UCSD-AML1 (cell line): ENCODE measurements at regions not wholly inside any gene's neighbourhood (a gene's known extent, or its start where the extent isn't known, plus 50 kb on each side); places are given as distances from the start of the nearest gene placed in this dataset.
"Not testable (repeated sequence)": the region's sequence is repeated elsewhere in the genome, so short reads cannot be mapped to it uniquely, and the experiment has no call there.

Source experiments
- DNase-seq: peaks from one replicate; lab custom pipeline; 2025; ENCODE audit not compliant: unreplicated experiment; lab: John Stamatoyannopoulos, UW

GRCh38 chr12:83779526-83779925 lies 1092.8 kb downstream of the TMTC2 start:
- DNase-seq: no peak

- DNase-seq: no peak
These were observed 1082.4 kb downstream of the TMTC2 start for GRCh38 chr12:83769151-83769550.

DNA sequence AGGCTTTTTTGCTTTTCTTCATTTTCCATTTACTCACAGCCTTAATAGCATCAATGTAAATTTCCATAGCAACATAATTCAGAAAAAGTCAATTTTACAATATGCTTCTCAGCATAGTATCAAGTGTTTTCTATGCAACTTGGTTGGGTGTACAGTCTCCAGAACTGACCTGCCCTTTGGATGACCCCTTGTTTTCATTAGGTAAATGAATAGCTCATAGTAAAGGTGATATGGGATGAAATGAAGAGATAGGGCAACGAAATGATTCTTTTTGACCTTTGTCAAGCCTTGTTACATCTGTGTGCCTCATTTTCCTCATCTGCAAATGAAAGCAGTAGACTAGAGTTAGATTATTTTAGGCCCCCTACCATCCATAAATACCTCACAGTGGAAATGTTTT lies 1081.0 kb downstream of the TMTC2 start:
- no peak for DNase-seq

- no peak for DNase-seq
These were observed 1076.7 kb downstream of the TMTC2 start for GRCh38 chr12:83763425-83763824.

DNA sequence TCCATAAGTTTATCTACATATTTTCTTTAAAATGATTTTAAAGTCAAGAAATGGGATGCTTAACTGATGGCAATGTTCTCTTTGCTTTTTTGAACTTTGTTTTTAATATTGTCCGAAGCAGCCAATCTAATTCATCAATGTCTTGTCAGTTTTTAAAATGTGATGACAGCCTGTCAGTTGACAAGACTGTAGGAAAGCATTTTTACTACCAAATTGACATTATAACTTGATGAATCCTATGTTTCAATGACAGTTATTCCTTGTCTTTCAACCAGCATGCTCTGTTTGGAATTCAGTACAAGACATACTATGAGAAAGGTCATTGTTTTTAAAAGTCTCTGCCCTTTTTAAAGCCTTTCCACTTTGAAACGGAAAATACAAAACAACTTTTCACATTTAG lies 1073.2 kb downstream of the TMTC2 start:
- DNase-seq: no peak

- no peak for DNase-seq
These were observed 1072.4 kb downstream of the TMTC2 start for GRCh38 chr12:83758888-83759631.

GRCh38 chr12:83753904-83754303 lies 1067.2 kb downstream of the TMTC2 start:
- no peak for DNase-seq

DNA sequence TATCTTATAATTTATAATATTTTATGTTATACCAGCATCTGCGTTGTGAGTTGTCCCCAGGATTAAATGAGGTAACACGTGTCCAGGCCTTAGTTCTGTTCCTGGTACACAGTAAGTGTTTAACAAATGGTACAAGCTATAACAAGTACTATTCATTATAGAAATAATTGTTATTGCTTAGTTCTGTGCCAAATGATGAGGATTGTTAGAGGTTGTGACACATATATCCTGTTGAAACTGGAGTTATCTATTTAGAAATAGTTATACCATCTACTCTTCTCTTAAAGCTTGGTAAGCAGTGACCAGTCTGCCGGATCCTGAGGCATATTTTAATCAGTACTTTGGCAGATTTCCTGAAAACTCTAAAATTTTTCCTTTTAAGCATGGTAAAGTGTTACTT lies 1066.5 kb downstream of the TMTC2 start:
- no peak for DNase-seq

GRCh38 chr12:83739607-83740006 lies 1052.9 kb downstream of the TMTC2 start:
- DNase-seq: no peak

GRCh38 chr12:83710851-83711250 lies 1024.1 kb downstream of the TMTC2 start:
- no peak for DNase-seq

- DNase-seq: no peak
These were observed 1023.2 kb downstream of the TMTC2 start for GRCh38 chr12:83709899-83710298.

GRCh38 chr12:83700838-83701237 lies 1014.1 kb downstream of the TMTC2 start:
- DNase-seq: no peak

DNA sequence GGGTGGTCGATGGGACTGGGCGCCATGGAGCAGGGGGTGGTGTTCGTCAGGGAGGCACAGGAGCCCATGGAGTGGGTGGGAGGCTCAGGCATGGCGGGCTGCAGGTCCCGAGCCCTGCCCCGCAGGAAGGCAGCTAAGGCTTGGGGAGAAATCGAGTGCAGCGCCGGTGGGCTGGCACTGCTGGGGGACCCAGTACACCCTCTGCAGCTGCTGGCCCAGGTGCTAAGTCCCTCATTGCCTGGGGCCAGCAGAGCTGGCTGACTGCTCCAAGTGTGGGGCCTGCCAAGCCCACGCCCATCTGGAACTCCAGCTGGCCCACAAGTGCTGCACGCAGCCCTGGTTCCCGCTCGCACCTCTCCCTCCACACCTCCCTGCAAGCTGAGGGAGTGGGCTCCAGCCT lies 1009.6 kb downstream of the TMTC2 start:
- not testable (repeated sequence) for DNase-seq

DNA sequence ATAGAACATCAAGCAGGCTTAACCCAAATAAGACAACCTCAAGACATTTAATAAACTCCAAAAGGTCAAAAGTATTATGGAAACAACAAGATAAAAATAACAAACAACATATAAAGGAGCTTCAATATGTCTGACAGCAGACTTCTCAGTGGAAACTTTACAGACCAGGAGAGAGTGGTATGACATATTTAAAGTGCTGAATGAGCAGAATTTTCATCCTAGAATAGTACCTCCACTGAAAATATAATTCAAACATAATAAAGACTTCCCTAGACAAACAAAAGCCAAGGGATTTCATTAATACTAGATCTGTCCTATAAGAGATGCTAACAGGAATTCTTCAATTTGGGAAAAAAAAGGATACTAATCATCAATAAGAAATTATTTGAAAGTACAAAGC lies 1005.0 kb downstream of the TMTC2 start:
- DNase-seq: no peak

GRCh38 chr12:83690465-83690864 lies 1003.8 kb downstream of the TMTC2 start:
- DNase-seq: no peak

GRCh38 chr12:83689333-83689732 lies 1002.6 kb downstream of the TMTC2 start:
- peak; percentile 2 for DNase-seq

DNA sequence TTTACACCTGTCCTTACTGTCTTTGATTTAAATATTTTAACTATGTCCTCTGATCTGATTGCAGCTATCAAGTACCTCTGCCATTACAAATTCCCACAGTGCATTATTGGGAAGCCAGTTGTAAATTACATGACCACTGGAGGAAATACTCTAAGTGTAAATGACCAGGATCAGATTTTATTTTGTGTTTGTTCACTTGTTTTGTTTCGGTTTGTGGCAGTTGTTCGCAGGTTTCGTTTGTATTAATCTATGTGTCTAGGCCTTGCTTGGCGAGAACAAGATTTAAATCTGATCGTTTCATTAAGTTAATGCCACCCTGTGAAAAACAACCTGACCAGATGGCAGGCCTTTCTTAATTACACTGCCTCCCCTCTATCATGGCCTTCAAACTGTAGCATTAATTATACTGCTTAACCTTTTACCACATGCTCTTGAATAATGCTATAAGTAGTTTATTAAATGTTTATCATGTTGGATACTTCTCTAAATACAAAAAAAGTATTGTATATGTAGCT lies 990.1 kb downstream of the TMTC2 start:
- DNase-seq: no peak

DNA sequence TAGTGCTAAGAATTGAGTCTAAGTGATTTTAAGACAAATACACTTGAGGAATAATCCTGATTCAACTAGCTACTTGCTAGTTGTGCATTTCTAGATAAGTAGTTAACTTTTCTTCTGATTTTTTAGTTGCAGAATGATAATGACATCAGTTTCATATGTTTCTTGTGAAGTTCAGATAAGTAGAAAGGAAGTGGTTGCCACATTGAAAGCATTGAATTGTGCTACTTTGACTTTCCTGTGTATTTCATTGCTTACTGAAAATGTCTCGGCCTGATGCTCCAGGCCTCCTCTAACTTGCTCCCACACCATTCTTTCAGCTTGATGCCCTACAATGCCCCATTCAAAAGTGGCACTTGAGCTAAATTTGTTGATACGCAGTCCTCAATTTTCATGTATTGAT lies 980.0 kb downstream of the TMTC2 start:
- no peak for DNase-seq

GRCh38 chr12:83665634-83666218 lies 979.0 kb downstream of the TMTC2 start:
- DNase-seq: no peak

DNA sequence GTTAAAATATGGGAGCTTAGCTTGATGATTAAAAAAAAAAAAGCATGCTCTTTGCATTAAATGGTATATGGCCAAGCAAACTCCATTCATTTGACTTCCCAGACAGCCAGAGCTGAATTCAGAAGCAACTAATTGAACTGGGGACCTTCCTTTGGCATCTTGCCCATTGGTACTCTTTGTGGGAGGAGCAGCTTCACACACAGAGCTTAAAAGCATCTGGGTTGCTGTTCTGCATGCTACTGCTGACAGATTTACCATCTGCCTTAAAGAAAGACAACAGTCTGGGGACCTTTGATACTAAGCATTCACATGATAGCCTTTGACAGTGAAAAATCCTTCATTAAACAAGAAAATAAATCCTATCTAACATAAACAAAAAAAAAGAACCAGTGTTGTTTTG lies 977.9 kb downstream of the TMTC2 start:
- DNase-seq: no peak

- no peak for DNase-seq
These were observed 974.1 kb downstream of the TMTC2 start for GRCh38 chr12:83660727-83661358.

DNA sequence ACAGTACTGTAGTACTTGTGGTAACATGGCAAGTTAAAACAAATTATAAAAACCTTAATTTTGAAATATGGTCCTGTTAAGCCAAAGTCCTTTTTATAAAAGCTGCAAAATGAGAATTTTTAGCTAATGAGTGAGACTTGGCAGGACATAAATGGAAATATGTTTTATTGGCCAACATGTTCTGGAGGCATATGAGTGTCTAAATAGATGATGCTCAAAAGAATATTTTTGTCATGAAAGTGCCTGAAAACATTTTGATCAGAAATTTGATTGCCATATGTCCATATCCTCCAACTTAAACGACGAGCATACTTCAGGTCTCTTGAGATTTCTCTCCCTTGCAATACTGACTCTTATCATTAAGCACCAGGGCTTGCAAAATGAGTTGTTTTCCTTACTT lies 972.6 kb downstream of the TMTC2 start:
- no peak for DNase-seq
